HG02642 (cell line): ENCODE measurements at regions not wholly inside any gene's neighbourhood (a gene's known extent, or its start where the extent isn't known, plus 50 kb on each side); places are given as distances from the start of the nearest gene placed in this dataset.
"Not testable (repeated sequence)": the region's sequence is repeated elsewhere in the genome, so short reads cannot be mapped to it uniquely, and the experiment has no call there.

Source experiments
- ATAC-seq: cut with Tn5 transposase; IDR thresholded peaks from one replicate; pipeline ENCODE4 v1.9.1; 2021; ENCODE audit warnings: mild to moderate bottlenecking; ENCODE audit not compliant: unreplicated experiment, poor library complexity

GRCh38 chr12:85626001-85626783, 210.0 kb downstream of the RASSF9 start:
- ATAC-seq: no peak

GRCh38 chr12:85626784-85627171, 209.4 kb downstream of the RASSF9 start:
- ATAC-seq: no peak

- ATAC-seq: no peak
Measured at GRCh38 chr12:85627584-85627983, 208.6 kb downstream of the RASSF9 start.

DNA sequence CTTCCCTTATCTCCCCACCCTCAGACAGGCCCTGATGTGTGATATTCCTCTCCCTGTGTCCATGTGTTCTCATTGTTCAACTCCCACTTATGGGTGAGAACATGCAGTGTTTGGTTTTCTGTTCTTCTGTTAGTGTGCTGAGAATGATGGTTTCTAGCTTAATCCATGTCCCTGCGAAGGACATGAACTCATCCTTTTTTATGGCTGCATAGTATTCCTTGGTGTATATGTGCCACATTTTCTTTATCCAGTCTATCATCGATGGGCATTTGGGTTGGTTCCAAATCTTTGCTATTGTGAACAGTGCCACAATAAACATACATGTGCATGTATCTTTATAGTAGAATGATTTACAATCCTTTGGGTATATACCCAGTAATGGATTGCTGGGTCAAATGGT, 207.6 kb downstream of the RASSF9 start:
- ATAC-seq: not testable (repeated sequence)

GRCh38 chr12:85630851-85631250, 205.4 kb downstream of the RASSF9 start:
- no peak for ATAC-seq

DNA sequence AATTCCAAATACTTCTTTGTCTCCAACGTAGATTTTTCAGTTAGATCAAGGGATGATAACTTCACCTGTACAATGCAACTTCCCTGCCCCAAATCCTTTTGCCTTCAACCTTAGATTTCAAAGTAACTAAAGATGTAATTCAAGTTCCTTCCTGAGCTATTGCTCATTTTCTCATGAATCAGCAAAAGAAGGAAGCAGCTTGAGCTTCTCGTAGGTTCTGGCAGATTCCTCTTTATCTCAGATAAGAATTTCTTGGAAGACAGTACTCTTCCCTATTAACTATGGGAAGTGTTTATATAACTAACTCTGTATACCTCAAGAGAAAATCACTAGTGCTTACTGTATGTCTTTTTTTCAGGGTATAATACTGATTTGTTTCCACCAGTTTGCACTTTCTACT, 203.8 kb downstream of the RASSF9 start:
- no peak for ATAC-seq

- ATAC-seq: no peak
Measured at GRCh38 chr12:85633491-85633890, 202.7 kb downstream of the RASSF9 start.

DNA sequence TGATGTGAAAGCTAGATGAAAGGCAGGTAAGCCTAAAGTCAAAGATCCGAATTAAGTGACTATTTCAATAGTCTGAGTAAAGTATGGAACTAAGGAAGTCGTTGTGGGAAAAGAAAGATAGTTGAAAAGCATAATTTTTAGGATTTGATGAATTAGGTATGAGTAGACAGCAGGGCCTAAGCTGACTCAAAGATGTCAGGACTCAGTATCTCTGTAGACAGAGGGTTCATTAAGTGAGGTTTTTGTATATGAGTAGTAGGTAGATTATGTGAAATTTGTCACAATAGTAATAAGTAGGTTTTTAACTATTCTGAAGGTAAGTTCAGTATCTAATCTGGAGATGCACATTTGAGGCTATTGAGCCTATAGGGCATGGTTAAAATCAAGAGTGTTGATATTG, 196.4 kb downstream of the RASSF9 start:
- no peak for ATAC-seq

GRCh38 chr12:85641796-85642195, 194.4 kb downstream of the RASSF9 start:
- no peak for ATAC-seq

- no peak for ATAC-seq
Measured at GRCh38 chr12:85642288-85642687, 193.9 kb downstream of the RASSF9 start.

- ATAC-seq: no peak
Measured at GRCh38 chr12:85642808-85643207, 193.4 kb downstream of the RASSF9 start.

GRCh38 chr12:85644508-85644907, 191.7 kb downstream of the RASSF9 start:
- no peak for ATAC-seq

DNA sequence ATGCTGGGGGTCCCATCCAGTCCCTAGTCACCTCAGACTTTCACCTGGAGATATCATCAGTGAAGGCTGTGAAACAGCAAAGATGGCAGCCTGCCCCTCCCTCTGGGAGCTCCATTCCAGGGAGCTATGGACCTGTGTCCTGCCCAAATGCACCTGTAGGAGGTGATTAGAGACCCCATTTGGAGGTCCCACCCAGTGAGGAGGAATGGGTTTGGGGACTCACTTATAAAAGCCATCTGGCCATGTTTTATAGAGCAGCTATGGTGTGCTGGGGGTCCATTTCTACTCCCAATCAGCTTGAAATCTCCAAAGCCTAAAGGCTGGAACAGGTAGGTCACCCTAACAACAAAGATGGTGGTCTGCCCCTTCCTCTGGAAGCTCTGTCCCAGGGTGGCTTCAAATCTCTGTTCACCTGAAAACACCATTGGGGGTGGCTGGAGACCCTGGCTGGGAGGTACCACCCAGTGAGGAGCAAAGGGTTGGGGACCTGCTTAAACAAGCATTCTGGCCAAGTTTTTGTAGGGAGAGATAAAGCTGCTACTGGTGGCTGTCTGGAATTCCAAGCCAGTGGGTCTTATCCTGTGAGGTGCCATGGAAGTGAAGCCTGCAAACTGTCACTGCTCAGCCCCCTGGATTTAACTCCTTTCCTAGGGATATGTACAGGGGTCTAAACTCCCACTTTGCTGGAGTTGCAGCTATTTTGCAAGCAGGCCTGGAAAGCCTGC, 182.3 kb downstream of the RASSF9 start:
- ATAC-seq: no peak

DNA sequence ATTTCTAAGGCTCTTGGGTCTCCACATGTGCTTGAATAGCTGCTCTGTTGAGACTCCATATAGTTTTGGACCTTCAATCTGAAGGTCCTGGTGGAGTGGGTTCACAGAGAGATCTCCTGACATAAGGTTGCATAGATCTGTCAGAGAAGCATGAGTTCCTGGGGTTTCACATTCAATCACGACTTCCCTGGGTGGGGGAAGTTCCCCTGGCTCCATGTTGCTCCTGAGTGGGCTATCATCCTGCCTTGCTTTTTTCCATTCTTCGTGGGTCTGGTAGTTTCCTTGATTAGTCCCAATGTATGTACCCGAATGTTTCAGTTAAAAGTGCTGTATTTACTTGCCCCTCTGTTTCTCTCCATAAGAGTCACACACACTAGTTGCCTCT, 181.8 kb downstream of the RASSF9 start:
- no peak for ATAC-seq

DNA sequence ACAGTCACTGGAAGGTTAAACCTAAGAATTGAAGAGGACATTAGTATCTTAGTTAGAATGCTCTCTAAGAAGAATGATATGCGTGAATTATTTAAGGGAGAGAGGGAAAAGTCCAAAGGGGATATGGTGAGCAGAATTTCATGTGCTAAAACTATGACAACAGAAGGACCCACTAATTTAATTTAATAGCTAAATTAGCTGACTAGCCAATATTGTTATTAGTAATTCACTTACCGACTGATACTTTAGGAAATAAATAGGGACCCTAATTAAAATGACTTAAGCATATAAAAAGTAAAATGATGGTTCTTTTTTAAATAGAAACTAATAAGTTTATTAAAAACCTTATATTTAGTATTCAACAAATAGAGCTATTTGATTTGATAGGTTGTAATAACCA, 179.6 kb downstream of the RASSF9 start:
- no peak for ATAC-seq

GRCh38 chr12:85657251-85657650, 179.0 kb downstream of the RASSF9 start:
- ATAC-seq: no peak

DNA sequence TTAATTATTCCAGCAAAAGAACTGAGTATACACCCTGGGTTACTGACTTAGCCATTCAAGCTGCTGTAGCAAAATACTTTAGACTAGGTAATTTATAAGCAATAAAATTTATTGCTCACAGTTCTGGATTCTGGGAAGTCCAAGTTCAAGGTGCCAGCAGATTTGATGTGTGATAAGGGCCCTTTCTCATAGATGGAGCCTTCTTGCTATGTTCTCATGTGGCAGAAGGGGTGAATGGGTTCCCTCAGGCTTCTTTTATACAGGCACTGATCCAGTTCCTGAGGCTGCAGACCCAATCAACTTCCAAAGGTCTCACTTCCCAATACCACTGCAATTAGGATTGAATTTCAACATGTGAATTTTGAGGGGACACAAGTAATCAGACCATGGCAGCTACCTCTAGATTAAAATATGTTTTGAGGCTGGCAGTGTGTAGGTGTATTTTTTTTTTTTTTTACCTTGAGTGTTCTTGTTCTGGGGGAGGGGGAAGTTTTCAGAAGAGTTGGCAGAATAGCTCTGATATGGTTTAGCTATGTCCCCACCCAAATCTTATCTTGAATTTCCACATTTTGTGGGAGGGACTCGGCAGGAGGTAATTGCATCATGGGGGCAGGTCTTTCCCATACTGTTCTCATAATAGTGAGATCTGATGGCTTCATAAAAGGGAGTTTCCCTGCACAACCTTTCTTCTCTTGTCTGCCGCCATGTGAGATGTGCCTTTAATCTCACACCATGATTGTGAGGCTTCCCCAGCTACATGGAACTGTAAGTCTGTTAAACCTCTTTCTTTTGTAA, 178.2 kb downstream of the RASSF9 start:
- ATAC-seq: no peak

DNA sequence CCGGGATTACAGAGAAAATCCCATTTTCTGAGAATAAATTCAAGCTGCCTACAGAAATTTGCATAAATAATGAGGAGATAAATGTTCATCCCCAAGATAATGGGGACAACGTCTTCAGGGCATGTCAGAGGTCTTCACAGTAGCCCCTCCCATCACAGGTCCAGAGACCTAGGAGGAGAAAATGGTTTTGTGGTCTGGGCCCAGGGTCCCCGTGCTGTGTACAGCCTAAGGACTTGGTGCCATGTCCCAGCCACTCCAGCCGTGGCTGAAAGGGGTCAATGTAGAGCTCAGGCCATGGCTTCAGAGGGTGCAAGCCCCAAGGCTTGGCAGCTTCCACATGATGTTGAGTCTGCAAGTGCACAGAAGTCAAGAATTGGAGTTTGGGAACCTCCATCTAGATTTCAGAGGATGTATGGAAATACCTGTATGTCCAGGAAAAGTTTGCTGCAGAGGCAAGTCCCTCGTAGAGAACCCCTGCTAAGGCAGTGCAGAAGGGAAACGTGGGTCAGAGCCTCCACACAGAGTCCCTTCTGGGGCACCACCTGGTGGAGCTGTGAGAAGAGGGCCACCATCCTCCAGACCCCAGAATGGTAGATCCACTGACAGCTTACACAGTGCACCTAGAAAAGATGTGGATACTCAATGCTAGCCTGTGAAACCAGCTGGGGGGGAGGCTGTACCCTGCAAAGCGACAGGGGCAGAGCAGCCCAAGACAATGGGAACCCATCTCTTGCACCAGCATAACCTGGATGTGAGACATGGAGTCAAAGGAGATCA, 176.3 kb downstream of the RASSF9 start:
- ATAC-seq: no peak

DNA sequence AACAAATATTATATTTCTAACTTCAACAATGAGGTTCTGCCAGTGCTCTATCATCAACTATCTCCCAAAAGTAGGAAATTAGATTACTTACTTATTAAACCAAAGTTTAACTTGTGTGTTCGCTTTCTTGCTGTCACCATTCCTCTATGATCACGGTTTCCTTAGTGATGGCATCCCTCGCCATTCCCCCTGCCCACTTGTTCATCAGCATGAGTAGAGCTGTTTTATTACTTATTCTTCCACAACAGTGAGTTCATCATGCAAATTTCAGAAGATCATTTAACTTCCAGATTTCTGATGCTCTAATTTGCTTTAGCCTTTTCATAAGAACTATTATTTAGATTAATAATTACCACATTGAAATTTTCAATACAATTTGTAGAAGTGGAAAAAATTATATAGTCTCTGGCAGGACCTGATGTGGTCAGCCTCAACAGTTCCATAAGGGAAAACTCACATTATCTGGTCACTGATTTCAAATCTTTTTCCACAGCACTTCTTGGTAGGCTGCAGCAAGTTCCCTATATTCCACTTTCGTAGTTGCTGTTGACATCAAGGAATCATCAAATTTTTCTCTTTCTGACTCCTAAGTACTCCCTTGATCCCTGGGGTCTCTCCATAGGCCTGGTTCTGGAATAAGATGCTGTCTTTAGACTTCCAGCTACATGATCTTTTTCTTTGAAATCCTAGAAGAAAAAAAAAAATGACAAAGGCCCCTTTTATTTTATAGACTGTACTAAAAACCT, 174.6 kb downstream of the RASSF9 start:
- ATAC-seq: no peak

DNA sequence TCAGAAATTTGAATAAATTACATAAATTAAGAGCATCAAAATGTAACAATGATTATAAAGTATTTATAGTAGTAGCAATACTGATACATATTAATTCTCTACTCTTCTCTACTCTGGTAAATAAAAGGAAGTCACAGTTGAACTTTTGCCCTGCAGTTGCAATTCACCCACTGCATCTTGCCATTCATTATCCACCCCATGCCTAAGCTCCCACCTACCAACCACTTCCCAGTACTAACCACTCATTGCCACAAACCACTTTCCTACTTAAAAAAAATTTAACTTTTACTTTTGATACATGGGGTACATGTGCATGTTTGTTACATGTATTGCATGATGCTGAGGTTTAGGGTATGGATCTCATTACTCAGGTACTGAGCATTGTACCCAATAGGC, 174.0 kb downstream of the RASSF9 start:
- ATAC-seq: no peak
